ENCODE measurements at regions not wholly inside any gene's neighbourhood (a gene's known extent, or its start where the extent isn't known, plus 50 kb on each side); places are given as distances from the start of the nearest gene placed in this dataset.

DNA sequence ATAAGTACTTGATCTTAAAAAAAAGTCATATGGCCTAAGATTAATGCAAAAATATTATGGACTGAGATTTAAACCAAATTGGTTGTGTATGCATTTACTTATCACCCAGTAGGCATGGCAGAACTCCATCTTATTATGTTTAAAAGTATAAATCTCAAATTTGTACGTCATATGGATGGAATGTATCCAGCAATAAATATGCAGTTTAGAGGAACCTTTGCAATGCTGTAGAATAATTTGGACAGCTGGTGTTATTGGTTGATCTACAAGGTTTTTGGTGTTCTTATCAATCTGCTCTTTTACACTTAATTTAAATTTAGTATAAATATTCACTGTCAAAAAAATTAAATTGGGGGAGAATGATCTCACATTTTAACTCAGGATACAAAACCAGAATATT, 640.2 kb downstream of the SATB2 start:
- WGBS (ENCODE audit: insufficient coverage, low coverage, low lambda C conversion rate, missing lambda C conversion rate), result 26% methylated on average over 1 of the region's 1 CpG
- DNase-seq, result no peak
- Histone ChIP-seq H3K36me3 (no peaks in the 10 kb centered on the region), H3K9me3 (no peaks in the 10 kb centered on the region), H3K27me3 (no peaks in the 10 kb centered on the region), H3K27ac (no peak overlapping the region), H3K4me1 (no peaks in the 10 kb centered on the region), H3K4me3 (no peak overlapping the region)
- TF ChIP-seq POLR2A (IDR thresholded peaks at IDR 0.05), result no peak
- TF ChIP-seq, protein P1, sequence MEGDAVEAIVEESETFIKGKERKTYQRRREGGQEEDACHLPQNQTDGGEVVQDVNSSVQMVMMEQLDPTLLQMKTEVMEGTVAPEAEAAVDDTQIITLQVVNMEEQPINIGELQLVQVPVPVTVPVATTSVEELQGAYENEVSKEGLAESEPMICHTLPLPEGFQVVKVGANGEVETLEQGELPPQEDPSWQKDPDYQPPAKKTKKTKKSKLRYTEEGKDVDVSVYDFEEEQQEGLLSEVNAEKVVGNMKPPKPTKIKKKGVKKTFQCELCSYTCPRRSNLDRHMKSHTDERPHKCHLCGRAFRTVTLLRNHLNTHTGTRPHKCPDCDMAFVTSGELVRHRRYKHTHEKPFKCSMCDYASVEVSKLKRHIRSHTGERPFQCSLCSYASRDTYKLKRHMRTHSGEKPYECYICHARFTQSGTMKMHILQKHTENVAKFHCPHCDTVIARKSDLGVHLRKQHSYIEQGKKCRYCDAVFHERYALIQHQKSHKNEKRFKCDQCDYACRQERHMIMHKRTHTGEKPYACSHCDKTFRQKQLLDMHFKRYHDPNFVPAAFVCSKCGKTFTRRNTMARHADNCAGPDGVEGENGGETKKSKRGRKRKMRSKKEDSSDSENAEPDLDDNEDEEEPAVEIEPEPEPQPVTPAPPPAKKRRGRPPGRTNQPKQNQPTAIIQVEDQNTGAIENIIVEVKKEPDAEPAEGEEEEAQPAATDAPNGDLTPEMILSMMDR (IDR thresholded peaks at IDR 0.05), result no peak
- no peak for ATAC-seq
- intact Hi-C loops (cut with DNase I), result no loop called here

DNA sequence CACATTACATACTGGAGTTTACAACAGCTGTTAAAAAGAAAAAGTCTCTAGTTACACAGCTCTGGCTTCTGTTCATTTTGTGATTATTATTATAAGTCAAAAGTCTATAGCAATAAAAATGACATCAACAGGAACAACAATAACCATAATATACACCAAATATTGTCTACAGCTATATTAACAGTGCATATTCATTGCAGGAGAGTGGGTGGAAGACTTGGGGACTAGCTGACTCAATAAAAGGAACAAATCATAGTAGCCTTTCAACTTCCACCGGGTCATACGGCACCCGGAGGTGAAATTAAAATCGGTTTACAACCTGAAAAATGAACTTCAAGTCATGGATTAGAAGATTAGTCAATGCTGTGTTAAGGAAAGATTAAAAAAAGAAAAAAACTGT, 642.1 kb downstream of the SATB2 start:
- DNase-seq (no peak), ATAC-seq (no peak)
- Histone ChIP-seq H3K4me1 (no peaks in the 10 kb centered on the region), H3K36me3 (no peaks in the 10 kb centered on the region), H3K27me3 (no peaks in the 10 kb centered on the region), H3K4me3 (no peak overlapping the region), H3K9me3 (no peaks in the 10 kb centered on the region), H3K27ac (no peak overlapping the region)
- no peak for TF ChIP-seq POLR2A (IDR thresholded peaks at IDR 0.05)
- TF ChIP-seq, protein P1 (IDR thresholded peaks at IDR 0.05), result no peak
- 70% methylated on average over 4 of the region's 4 CpGs for WGBS (ENCODE audit: insufficient coverage, low coverage, low lambda C conversion rate, missing lambda C conversion rate)
- intact Hi-C loops (cut with DNase I), result no loop called here

DNA sequence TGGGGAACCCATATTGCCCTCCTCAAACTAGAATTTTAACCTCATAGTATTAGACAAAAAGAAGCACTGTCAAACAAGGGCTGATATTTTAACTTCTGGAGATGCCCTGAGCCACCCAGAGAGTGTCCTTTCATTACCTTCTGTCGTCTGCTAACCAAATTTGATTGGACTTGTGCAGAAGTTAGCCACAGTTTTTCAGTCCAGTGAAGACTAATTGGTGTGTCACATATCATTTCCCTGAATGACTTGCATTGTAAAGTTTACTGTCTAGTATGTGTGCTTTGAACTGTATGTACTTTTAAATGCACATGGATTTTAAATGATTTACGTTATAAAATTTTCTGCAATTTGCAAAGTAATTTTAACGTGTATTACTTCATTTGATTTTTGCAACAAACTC, 646.5 kb downstream of the SATB2 start:
- 47% methylated on average over 3 of the region's 3 CpGs for WGBS (ENCODE audit: insufficient coverage, low coverage, low lambda C conversion rate, missing lambda C conversion rate)

DNA sequence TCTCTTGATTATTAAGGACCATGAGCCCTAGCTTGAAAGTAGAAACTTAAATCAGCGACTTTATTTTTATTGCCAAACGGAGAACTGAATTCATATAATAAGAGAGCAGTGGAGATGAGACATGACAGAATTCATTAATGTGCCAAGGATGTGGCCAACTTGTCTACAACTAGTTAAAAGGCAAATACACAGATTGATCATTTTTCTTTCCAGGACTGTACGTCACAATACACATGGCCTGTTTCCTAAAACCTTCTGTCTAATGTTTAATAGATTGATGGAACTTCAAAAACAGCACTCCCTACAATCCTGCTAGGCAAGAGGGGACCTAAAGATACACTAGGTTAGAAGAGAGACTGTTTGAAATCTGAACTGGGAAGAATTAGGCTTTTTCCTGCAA, 647.8 kb downstream of the SATB2 start:
- Histone ChIP-seq H3K27me3 (no peaks in the 10 kb centered on the region), H3K9me3 (no peaks in the 10 kb centered on the region), H3K4me3 (no peak overlapping the region), H3K36me3 (no peaks in the 10 kb centered on the region), H3K4me1 (no peaks in the 10 kb centered on the region), H3K27ac (no peak overlapping the region)
- TF ChIP-seq, protein P1 (IDR thresholded peaks at IDR 0.05), result no peak
- no peak for TF ChIP-seq POLR2A (IDR thresholded peaks at IDR 0.05)
- intact Hi-C loops (cut with DNase I), result no loop called here
- no peak for DNase-seq
- WGBS (ENCODE audit: insufficient coverage, low coverage, low lambda C conversion rate, missing lambda C conversion rate), result 61% methylated on average over 3 of the region's 3 CpGs
- no peak for ATAC-seq

More for the DNA sequence above, 646.5 kb downstream of the SATB2 start:
- Histone ChIP-seq H3K27me3 (no peaks in the 10 kb centered on the region), H3K36me3 (no peaks in the 10 kb centered on the region), H3K4me3 (no peak overlapping the region), H3K9me3 (no peaks in the 10 kb centered on the region), H3K27ac (no peak overlapping the region), H3K4me1 (no peaks in the 10 kb centered on the region)
- DNase-seq (no peak), ATAC-seq (no peak)
- intact Hi-C loops (cut with DNase I), result no loop called here
- TF ChIP-seq, protein P1 (IDR thresholded peaks at IDR 0.05), result no peak
- no peak for TF ChIP-seq POLR2A (IDR thresholded peaks at IDR 0.05)

DNA sequence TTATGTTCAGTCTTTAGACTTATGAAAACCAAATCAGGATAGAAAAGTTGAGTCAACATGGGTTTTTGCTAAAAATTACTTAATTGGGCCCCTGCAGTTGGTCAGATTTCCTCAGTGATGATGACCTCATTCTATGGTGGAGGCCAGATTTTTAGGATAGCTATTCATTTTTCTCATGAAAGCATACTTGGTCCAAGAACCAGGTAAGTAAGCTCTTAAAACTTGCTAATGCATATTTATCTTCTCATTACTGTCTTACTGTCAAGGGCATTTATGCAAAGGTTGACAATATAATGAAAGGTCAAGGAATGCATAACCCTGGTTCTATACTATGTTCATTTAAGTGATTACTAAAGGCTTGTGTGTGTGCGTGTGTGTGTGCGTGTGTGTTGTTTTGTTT, 650.6 kb downstream of the SATB2 start:
- no peaks in the 10 kb centered on the region for H3K27me3 ChIP-seq
- 66% methylated on average over 2 of the region's 2 CpGs for WGBS (ENCODE audit: insufficient coverage, low coverage, low lambda C conversion rate, missing lambda C conversion rate)
- H3K36me3 ChIP-seq, result no peaks in the 10 kb centered on the region
- intact Hi-C loops (cut with DNase I), result no loop called here
- no peaks in the 10 kb centered on the region for H3K9me3 ChIP-seq
- DNase-seq, result no peak
- no peak for ATAC-seq
- H3K4me1 ChIP-seq, result no peaks in the 10 kb centered on the region
- no peak overlapping the region for H3K27ac ChIP-seq
- no peak overlapping the region for H3K4me3 ChIP-seq
- no peak for TF ChIP-seq POLR2A (IDR thresholded peaks at IDR 0.05)
- TF ChIP-seq, protein P1 (IDR thresholded peaks at IDR 0.05), result no peak
